ENCODE measurements at regions not wholly inside any gene's neighbourhood (a gene's known extent, or its start where the extent isn't known, plus 50 kb on each side); places are given as distances from the start of the nearest gene placed in this dataset.
"Not testable (repeated sequence)": the region's sequence is repeated elsewhere in the genome, so short reads cannot be mapped to it uniquely, and the experiment has no call there.

DNA sequence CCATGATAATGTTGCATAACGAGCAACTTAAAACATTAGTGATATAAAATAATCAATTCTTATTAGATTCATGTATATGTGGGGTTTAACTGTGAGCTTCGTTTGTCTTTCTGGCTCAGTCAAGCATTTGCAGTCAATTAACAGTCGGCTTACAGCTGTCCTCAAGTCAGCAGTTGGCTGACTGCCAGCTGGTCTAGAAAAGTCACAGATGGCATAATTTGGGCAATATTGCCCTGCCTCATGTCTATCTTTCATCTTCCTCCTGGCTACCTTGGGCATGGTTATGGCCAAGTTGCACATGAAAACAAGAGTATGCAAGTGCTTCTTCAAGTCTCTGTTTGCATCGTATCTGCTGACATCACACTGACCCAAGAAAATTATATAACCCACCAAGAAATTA is 186.1 kb upstream of the ZWINT start:
- no peak for DNase-seq

DNA sequence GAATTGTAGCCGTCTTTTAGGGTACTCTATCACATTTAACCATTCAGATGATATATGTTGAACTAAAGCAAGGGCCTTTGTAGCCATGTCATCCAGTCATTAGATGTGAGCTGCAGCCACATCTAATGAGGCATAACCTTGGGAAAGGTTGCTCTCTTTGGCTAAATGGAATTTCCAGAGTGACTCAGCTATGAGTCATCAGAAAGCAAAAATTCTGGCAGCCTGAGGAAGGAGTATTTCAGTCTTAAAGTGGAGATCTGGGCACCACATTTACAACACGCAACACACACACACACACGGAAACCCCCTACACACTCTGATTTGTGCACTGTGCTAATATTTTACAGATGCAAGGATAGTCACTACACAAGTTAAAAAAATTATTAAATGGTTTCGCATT is 176.9 kb upstream of the ZWINT start:
- DNase-seq: no peak

DNA sequence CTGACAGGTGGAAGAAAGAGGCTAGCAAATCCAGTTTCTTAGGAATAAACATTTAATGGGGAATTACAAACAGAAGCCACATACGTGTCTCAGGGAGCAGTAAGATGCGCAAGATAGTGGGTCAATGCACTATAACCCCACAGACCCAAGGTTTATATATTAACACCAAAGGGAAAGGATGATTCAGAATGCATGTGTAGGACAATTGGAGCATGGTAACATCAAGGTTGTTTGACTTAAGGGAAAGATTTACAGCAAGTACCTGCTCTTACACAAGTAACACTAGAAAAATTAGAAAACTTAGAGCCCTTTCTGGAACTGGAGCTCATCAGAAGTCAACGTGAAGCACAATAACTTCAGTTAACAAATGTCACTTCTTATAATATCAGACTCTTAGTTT is 161.1 kb upstream of the ZWINT start:
- no peak for DNase-seq

DNA sequence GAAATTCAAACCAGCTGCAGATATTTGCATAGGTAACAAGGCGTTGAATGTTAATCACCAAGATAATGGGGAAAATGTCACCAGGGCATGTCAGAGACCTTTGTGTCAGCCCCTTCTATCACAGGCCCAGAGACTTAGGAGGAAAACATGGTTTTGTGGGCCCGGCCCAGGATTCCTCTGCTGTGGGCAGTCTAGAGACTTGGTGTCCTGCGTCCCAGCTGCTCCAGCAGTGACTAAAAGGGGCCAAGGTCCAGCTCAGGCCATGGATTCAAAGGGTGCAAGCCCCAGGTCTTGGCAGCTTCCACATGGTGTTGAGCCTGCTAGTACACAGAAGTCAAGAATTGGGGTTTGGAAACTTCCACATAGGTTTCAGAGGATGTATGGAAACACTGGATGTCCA is 147.5 kb upstream of the ZWINT start:
- no peak for DNase-seq

DNA sequence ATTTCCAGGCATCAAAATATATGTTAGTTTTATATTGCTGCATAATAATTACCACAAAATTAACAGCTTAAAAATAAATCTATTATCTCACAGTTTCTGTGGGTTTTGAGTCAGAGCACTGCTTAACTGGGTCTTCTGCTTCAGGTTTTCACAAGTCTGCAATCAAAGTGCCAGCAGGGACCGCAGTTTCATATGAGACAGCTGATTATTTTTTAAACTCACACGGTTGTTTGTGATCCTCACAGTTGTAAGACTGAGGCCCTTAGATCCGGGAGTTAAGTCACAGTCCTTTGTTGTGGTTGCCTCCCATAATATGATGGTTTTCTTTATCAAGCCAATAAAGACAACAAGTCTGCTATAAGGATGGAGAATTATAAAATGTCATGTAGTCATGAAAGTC is 146.0 kb upstream of the ZWINT start:
- no peak for DNase-seq

DNA sequence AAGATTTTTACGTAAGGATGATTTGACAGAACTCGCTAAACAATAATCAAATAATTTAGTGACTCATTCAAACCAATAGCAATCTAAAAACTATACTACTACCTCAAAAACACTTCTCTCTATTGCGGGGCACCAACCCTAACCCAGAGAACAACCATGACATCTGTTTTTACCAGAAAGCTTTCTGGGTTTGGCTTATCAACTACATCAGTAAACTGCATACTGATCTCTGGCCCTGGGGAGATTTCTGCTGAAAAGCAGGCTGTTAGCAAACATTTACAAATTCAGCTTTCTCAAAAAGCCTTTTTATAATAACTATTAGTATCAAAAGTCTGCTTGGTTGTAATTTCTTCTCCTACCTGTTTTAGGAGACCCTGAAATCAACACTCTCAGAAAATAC is 144.5 kb upstream of the ZWINT start:
- DNase-seq: no peak

DNA sequence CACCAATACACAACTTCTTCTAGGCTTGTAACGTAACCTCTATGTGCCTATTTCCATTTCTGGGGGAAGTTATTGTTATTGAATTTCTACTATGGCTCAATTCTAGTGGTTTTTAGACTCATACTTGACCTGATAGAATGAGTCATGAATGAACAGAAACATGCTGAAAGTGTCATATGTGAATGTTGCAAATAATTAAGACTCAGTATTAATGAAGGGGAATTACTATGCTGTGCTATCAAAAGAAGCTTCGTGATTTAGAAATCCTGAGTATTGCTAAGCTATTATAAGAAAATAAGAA is 135.1 kb upstream of the ZWINT start:
- no peak for DNase-seq

DNA sequence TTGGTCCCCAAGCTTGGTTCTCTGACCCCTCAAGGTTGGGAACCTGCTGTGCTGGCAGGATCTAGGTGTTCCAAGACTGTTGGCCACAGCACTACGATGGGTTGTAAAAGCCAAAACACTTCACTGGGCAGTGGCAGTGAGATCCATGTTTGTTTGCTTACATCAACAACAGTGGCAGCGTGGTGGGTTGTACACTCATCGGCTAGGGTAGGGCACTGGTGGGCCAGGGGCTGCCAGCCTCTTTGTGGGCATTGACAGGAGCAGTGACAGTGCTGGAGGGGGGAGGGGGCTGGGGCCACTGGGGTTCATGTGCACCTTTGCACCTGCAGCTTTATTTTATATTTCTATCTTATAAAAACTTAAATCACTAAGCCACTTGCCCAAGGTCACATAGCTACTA is 126.7 kb upstream of the ZWINT start:
- no peak for DNase-seq

DNA sequence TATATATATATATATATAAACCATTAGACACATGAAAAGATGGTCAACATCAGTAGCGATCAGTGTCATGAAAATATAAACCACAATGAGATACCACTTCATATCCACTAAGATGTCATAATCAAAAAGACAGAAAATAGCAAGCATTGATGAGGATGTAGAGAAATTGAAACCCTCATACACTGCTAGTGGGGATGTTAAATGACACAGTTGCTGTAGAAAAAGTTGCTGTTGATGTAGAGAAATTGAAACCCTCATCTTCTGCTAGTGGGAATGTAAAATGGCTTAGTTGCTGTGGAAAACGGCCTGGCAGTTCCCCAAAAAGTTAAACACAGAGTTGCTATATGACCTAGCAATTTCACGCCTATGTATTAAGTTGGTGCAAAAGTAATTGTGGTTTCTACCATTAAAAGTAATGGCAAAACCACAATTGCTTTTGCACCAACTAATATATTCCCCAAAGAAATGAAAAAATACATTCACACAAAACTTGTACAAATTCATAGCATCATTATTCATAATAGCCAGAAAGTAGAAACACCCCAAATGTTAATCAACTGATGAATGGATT is 120.5 kb upstream of the ZWINT start:
- no peak for DNase-seq

DNA sequence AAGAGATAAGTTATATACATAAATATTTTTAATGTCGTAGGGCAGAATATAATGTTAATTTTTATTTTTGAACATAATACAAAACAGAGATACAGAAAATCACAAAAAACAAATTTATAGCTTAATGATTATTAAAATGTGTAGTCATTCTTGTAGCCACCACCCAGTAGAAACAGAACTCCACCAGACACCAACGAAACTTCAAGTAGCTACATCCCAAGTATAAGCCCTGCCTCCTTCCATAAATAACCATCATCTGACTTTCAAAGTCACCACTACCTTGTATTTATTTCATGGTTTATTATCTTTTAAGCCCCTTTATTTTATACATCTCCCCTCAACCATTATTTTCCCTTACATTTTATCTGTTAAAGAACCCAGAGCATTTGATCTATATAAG is 111.9 kb upstream of the ZWINT start:
- DNase-seq: no peak

DNA sequence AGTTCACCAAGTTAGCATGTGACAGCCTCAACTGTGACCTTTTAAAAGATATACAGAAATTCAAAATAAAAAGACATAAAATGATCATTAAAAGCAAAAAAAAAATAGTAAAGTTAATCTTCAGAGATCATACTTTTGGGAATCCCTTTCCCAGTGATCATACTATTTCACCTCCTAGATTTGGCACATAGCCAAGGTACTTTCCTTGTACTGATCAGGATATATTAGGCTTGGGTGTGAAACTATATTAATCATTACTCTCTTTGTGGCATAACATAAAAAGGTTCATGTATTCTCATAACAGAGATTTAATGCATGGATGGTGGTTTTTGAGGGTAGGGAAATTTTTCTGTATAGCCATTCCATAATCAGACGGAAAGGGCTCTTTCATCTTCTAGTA is 109.6 kb upstream of the ZWINT start:
- no peak for DNase-seq

DNA sequence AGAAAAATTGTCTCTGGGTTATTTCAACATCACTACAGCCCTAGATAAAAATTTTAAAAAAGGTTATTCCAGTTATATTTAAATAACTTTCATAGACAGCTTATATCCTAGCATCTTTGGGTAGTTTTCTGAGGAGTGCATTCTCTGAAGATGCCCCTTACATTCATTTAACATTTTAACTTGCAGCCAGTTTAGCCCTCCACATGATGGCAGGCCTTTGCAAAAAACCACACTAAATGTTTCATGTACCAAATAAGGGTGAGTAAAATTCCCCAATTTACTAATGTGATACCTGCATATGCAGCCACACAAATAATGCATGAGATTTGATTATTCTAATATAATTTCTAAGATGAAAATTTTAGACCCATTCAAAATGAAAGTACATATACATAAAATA is 108.4 kb upstream of the ZWINT start:
- DNase-seq: no peak

DNA sequence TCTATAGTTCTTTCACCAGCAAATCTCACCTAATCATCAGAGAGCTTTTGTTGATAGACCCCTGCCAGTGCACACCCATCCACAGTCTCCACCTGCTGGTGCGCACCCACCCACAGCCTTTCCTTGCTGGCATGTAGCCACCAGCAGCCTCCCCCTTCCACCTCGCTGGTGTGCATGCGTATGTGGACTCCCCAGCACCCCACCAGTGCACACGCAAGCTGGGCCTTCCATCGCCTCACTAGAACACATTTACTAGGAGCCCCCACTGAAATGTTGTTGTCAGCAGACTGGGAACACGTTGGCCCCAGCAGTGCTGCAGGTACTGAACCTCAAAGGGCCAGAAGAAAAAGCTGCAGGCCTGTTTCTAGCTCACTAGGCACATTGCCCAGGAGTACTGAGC is 104.9 kb upstream of the ZWINT start:
- no peak for DNase-seq

DNA sequence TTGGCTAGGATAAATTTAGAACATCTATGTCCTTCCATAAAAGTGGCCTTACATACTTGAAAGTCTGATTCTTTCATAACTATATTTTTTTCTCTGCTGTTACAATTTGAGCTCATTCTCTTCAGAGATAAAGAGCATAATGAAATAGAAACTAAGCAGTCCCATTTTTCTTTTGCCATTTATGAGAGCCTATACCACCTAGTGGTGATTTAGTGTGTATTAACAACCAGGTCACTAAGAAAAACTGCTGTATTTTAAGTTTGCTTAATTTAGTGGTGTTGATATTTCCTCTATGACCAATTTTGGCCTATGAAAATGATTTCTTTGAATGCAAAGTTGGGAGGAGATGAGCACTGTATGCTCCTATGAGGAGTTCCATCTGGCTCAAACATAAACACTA is 88.7 kb upstream of the ZWINT start:
- no peak for DNase-seq

DNA sequence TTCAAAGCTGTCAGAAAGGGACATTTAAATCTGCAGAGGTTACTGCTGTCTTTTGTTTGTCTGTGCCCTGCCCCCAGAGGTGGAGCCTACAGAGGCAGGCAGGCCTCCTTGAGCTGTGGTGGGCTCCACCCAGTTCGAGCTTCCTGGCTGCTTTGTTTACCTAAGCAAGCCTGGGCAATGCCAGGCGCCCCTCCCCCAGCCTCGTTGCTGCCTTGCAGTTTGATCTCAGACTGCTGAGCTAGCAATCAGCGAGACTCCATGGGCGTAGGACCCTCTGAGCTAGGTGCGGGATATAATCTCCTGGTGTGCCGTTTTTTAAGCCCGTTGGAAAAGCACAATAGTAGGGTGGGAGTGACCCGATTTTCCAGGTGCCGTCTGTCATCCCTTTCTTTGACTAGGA is 86.6 kb upstream of the ZWINT start:
- DNase-seq: not testable (repeated sequence)

DNA sequence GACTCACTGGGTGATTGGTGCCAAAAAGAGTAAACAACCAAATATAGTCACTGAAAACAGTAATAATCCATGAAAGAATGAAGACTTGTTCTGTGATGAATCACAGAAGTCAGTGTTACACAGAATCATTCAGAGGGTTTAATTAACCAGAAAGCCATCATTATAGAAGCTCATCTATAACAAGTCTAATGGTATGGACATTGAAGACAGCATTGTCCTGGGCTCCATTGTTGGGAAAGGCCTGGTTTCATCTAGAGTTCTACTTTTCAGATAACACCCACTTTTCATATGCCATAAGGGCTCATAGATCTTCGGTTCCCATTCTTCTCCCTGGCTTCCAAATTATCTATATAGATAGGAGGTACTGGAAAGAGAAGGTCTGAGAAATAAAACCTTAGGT is 80.3 kb upstream of the ZWINT start:
- DNase-seq: not testable (repeated sequence)
